NCI-H2227 (cell line): ENCODE measurements at regions not wholly inside any gene's neighbourhood (a gene's known extent, or its start where the extent isn't known, plus 50 kb on each side); places are given as distances from the start of the nearest gene placed in this dataset.

Experiments
- DNase-seq: peaks from one replicate; lab custom pipeline; 2025; ENCODE audit not compliant: unreplicated experiment; lab: John Stamatoyannopoulos, UW

GRCh38 chr5:168047043-168047668 is 244.3 kb upstream of the WWC1 start:
- peak; percentile 43 for DNase-seq

- DNase-seq = no peak
These were observed 243.8 kb upstream of the WWC1 start for GRCh38 chr5:168047669-168048111.

- no peak for DNase-seq
These were observed 243.0 kb upstream of the WWC1 start for GRCh38 chr5:168048486-168048885.

GRCh38 chr5:168052686-168053085 is 238.8 kb upstream of the WWC1 start:
- no peak for DNase-seq

GRCh38 chr5:168054091-168054490 is 237.4 kb upstream of the WWC1 start:
- DNase-seq = no peak

GRCh38 chr5:168055141-168055683 is 236.2 kb upstream of the WWC1 start:
- no peak for DNase-seq

- DNase-seq = no peak
These were observed 235.5 kb upstream of the WWC1 start for GRCh38 chr5:168055961-168056360.

GRCh38 chr5:168056499-168057182 is 234.8 kb upstream of the WWC1 start:
- no peak for DNase-seq

- no peak for DNase-seq
These were observed 233.5 kb upstream of the WWC1 start for GRCh38 chr5:168057905-168058304.

- DNase-seq = no peak
These were observed 232.3 kb upstream of the WWC1 start for GRCh38 chr5:168059131-168059530.

GRCh38 chr5:168062239-168062638 is 229.2 kb upstream of the WWC1 start:
- no peak for DNase-seq

GRCh38 chr5:168064457-168064856 is 227.0 kb upstream of the WWC1 start:
- no peak for DNase-seq

- no peak for DNase-seq
These were observed 226.4 kb upstream of the WWC1 start for GRCh38 chr5:168064933-168065622.

- no peak for DNase-seq
These were observed 224.8 kb upstream of the WWC1 start for GRCh38 chr5:168066536-168067208.

- DNase-seq = no peak
These were observed 220.7 kb upstream of the WWC1 start for GRCh38 chr5:168070761-168071160.

GRCh38 chr5:168072665-168073064 is 218.8 kb upstream of the WWC1 start:
- DNase-seq = no peak

GRCh38 chr5:168073311-168073710 is 218.1 kb upstream of the WWC1 start:
- DNase-seq = no peak

GRCh38 chr5:168073991-168074800 is 217.2 kb upstream of the WWC1 start:
- no peak for DNase-seq

- DNase-seq = no peak
These were observed 216.1 kb upstream of the WWC1 start for GRCh38 chr5:168075387-168075786.

- DNase-seq = no peak
These were observed 214.9 kb upstream of the WWC1 start for GRCh38 chr5:168076561-168076991.
